DOHH2 (cell line): ENCODE measurements at regions not wholly inside any gene's neighbourhood (a gene's known extent, or its start where the extent isn't known, plus 50 kb on each side); places are given as distances from the start of the nearest gene placed in this dataset.
"Not testable (repeated sequence)": the region's sequence is repeated elsewhere in the genome, so short reads cannot be mapped to it uniquely, and the experiment has no call there.

Experiments
- H3F3A ChIP-seq: fragments of 200-600 bp; sonication (generic), shearing (Covaris generic); 2 replicates; pipeline ENCODE4 v1.6.0; 2016; ENCODE audit warnings: antibody characterized with exemption, mild to moderate bottlenecking; ENCODE audit not compliant: control insufficient read depth, insufficient read depth
- H3K27ac ChIP-seq: fragments of 200-600 bp; sonication (generic); 2 replicates; pipeline ENCODE4 v1.5.1; 2014; ENCODE audit warnings: low read depth, mild to moderate bottlenecking, low read length, moderate library complexity
- H3K27me3 ChIP-seq: fragments of 200-600 bp; sonication (generic); 2 replicates; pipeline ENCODE4 v1.6.1; 2014; ENCODE audit warnings: mild to moderate bottlenecking, low read length, mixed read lengths; ENCODE audit not compliant: control insufficient read depth
- H3K36me3 ChIP-seq: fragments of 200-600 bp; sonication (generic); 2 replicates; pipeline ENCODE4 v1.6.1; 2014; ENCODE audit warnings: mild to moderate bottlenecking, low read length, moderate library complexity, mixed read lengths; ENCODE audit not compliant: control insufficient read depth
- H3K4me1 ChIP-seq: fragments of 200-600 bp; sonication (generic); 2 replicates; pipeline ENCODE4 v1.6.1; 2014; ENCODE audit warnings: mild to moderate bottlenecking, low read length, mixed read lengths; ENCODE audit not compliant: control insufficient read depth
- H3K4me2 ChIP-seq: fragments of 200-600 bp; sonication (generic); 2 replicates; pipeline ENCODE4 v1.6.0; 2014; ENCODE audit warnings: mild to moderate bottlenecking, low read length, moderate library complexity
- H3K4me3 ChIP-seq: fragments of 200-600 bp; sonication (generic); 2 replicates; pipeline ENCODE4 v1.5.1; 2014; ENCODE audit warnings: mild to moderate bottlenecking, low read length, mixed read lengths
- H3K79me2 ChIP-seq: fragments of 200-600 bp; sonication (generic); 2 replicates; pipeline ENCODE4 v1.6.1; 2014; ENCODE audit warnings: mild to moderate bottlenecking, low read length, mixed read lengths; ENCODE audit not compliant: control insufficient read depth
- H3K9me2 ChIP-seq: fragments of 200-600 bp; sonication (generic); replicated peaks from 2 replicates; pipeline ENCODE4 v1.6.1; 2014; ENCODE audit warnings: mild to moderate bottlenecking, low read length, mixed read lengths; ENCODE audit not compliant: control insufficient read depth
- H3K9me3 ChIP-seq: fragments of 200-600 bp; sonication (generic); 2 replicates; pipeline ENCODE4 v1.6.1; 2014; ENCODE audit warnings: antibody characterized with exemption, low read length, mixed read lengths; ENCODE audit not compliant: control insufficient read depth, insufficient read depth
- H4K20me1 ChIP-seq: fragments of 200-600 bp; sonication (generic); 2 replicates; pipeline ENCODE4 v1.6.0; 2014; ENCODE audit warnings: low read depth, mild to moderate bottlenecking, antibody characterized with exemption, low read length, moderate library complexity; ENCODE audit not compliant: control insufficient read depth, insufficient read depth
- CTCF ChIP-seq: fragments of 200-600 bp; sonication (generic); IDR thresholded peaks from one replicate; pipeline ENCODE4 v1.5.1; 2014; ENCODE audit warnings: antibody characterized with exemption, mild to moderate bottlenecking, low read depth, low read length; ENCODE audit not compliant: poor library complexity, severe bottlenecking
- EZH2phosphoT487 ChIP-seq: fragments of 200-600 bp; sonication (generic); IDR thresholded peaks from 2 replicates; pipeline ENCODE4 v1.6.1; 2017; ENCODE audit warnings: borderline replicate concordance, mild to moderate bottlenecking, antibody characterized with exemption, low read length, moderate library complexity, mixed read lengths

GRCh38 chr13:43971324-43971723 lies 91.6 kb downstream of the LACC1 start:
- not testable (repeated sequence) for H3F3A ChIP-seq

GRCh38 chr13:43977911-43978310 lies 98.2 kb downstream of the LACC1 start:
- Histone ChIP-seq H3K27ac (no peak overlapping the region), H3K4me1 (no peaks in the 10 kb centered on the region), H3K9me2 (no peaks in the 10 kb centered on the region), H3K27me3 (no peaks in the 10 kb centered on the region), H4K20me1 (no peaks in the 10 kb centered on the region), H3F3A (no peaks in the 10 kb centered on the region), H3K9me3 (peaks cover 5% of the 10 kb centered on the region; the same call in 1 of the 2 replicates), H3K4me3 (no peak overlapping the region), H3K36me3 (no peaks in the 10 kb centered on the region), H3K4me2 (no peak overlapping the region), H3K79me2 (no peaks in the 10 kb centered on the region)
- TF ChIP-seq CTCF (no peak), EZH2phosphoT487 (no peak)

More at GRCh38 chr13:43971324-43971723, 91.6 kb downstream of the LACC1 start:
- H3K4me2 ChIP-seq, H3K79me2 ChIP-seq, H3K9me3 ChIP-seq, H3K27me3 ChIP-seq, H3K9me2 ChIP-seq, H3K4me1 ChIP-seq, H3K4me3 ChIP-seq, H3K27ac ChIP-seq, H3K36me3 ChIP-seq, H4K20me1 ChIP-seq: not testable (repeated sequence)

DNA sequence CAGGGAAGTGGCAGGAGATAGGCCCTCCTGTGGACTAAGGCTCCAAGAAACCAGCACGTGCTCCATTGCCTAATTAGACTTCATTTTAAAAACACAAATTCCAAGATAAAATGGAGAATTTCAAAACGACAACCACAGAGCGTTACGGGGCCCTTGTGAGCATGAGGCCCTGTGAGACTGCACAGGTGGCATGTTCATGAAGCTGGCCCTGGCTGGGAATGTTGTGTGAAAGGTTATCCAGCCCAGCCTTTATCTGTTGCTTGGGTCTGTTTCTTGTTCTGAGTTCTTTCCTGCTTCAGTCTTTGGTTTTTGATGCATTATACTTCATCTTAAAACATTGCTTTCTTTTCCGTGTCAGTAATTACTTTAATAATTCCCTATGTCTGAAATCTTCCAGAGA lies 99.0 kb downstream of the LACC1 start:
- H3K4me2 ChIP-seq = no peak overlapping the region
- no peaks in the 10 kb centered on the region for H3K4me1 ChIP-seq
- no peaks in the 10 kb centered on the region for H3K79me2 ChIP-seq
- H3K9me3 ChIP-seq = peaks cover 5% of the 10 kb centered on the region; the same call in 1 of the 2 replicates
- H3K9me2 ChIP-seq = no peaks in the 10 kb centered on the region
- no peaks in the 10 kb centered on the region for H3K36me3 ChIP-seq
- H3K4me3 ChIP-seq = no peak overlapping the region
- H3K27ac ChIP-seq = no peak overlapping the region
- no peaks in the 10 kb centered on the region for H3K27me3 ChIP-seq
- H4K20me1 ChIP-seq = no peaks in the 10 kb centered on the region
- H3F3A ChIP-seq = no peaks in the 10 kb centered on the region
- TF ChIP-seq EZH2phosphoT487 (no peak), CTCF (no peak)

GRCh38 chr13:43979492-43979891 lies 99.8 kb downstream of the LACC1 start:
- Histone ChIP-seq H3K4me3 (no peak overlapping the region), H3K27ac (no peak overlapping the region), H3F3A (no peaks in the 10 kb centered on the region), H4K20me1 (no peaks in the 10 kb centered on the region), H3K79me2 (no peaks in the 10 kb centered on the region), H3K27me3 (no peaks in the 10 kb centered on the region), H3K9me3 (peaks cover 5% of the 10 kb centered on the region; the same call in 1 of the 2 replicates), H3K9me2 (no peaks in the 10 kb centered on the region), H3K36me3 (no peaks in the 10 kb centered on the region), H3K4me2 (no peak overlapping the region), H3K4me1 (no peaks in the 10 kb centered on the region)
- TF ChIP-seq CTCF = no peak
- no peak for TF ChIP-seq EZH2phosphoT487
